PC-3 (cell line): ENCODE measurements at regions not wholly inside any gene's neighbourhood (a gene's known extent, or its start where the extent isn't known, plus 50 kb on each side); places are given as distances from the start of the nearest gene placed in this dataset.
"Not testable (repeated sequence)": the region's sequence is repeated elsewhere in the genome, so short reads cannot be mapped to it uniquely, and the experiment has no call there.

Source experiments
- ATAC-seq: fragments of 200-7000 bp; cut with Tn5 transposase; 2 replicates; pipeline ENCODE4 v1.9.1; 2020; ENCODE audit warnings: mild to moderate bottlenecking, moderate library complexity
- BruUV-seq: library from RNA; stranded (reverse); fragments of 400-500 nt; replicated peaks from 2 replicates; lab custom pipeline; 2021; lab: Mats Ljungman, UMichigan
- CTCF ChIA-PET: fragments of 300-600 bp; sonication (Branson Sonifier 250); formaldehyde crosslinking; loops from one replicate; lab custom pipeline; 2022; ENCODE audit warnings: antibody characterized with exemption; lab: Charles Lee
- POLR2A ChIA-PET: fragments of 300-600 bp; sonication (Branson Sonifier 250); formaldehyde crosslinking; loops from one replicate; lab custom pipeline; 2022; ENCODE audit warnings: antibody characterized with exemption; ENCODE audit not compliant: unreplicated experiment; lab: Charles Lee
- DNase-seq: peaks from one replicate; pipeline ENCODE4 v3.0.0-alpha.2; 2015
- H2AFZ ChIP-seq: fragments of 300-600 bp; sonication (generic); 2 replicates; pipeline ENCODE4 v1.6.0; 2016; ENCODE audit warnings: antibody characterized with exemption, low read length
- H3F3A ChIP-seq: fragments of 300-600 bp; sonication (generic); one replicate; pipeline ENCODE4 v1.6.0; 2017; ENCODE audit warnings: antibody characterized with exemption, low read length, control low read depth, mild to moderate bottlenecking; ENCODE audit not compliant: unreplicated experiment
- H3K27ac ChIP-seq: fragments of 300-600 bp; sonication (generic); 2 replicates; pipeline ENCODE4 v1.5.1; 2016; ENCODE audit warnings: mild to moderate bottlenecking, low read length
- H3K27me3 ChIP-seq: fragments of 300-600 bp; sonication (generic); 2 replicates; pipeline ENCODE4 v1.6.1; 2016; ENCODE audit warnings: low read length, mixed read lengths
- H3K36me3 ChIP-seq: fragments of 300-600 bp; sonication (generic); 2 replicates; pipeline ENCODE4 v1.6.1; 2016; ENCODE audit warnings: low read depth, mixed run types, low read length, mixed read lengths
- H3K4me1 ChIP-seq: fragments of 300-600 bp; sonication (generic); 2 replicates; pipeline ENCODE4 v1.5.1; 2016; ENCODE audit warnings: low read length; ENCODE audit not compliant: insufficient read depth
- H3K4me2 ChIP-seq: fragments of 300-600 bp; sonication (generic); 2 replicates; pipeline ENCODE4 v1.6.0; 2016; ENCODE audit warnings: low read length
- H3K4me3 ChIP-seq: fragments of 300-600 bp; sonication (generic); 2 replicates; pipeline ENCODE4 v1.5.1; 2016; ENCODE audit warnings: mild to moderate bottlenecking, low read length, mixed read lengths
- H3K79me2 ChIP-seq: fragments of 300-600 bp; sonication (generic); 2 replicates; pipeline ENCODE4 v1.6.1; 2017; ENCODE audit warnings: low read length, mixed read lengths
- H3K9ac ChIP-seq: fragments of 300-600 bp; sonication (generic); 2 replicates; pipeline ENCODE4 v1.6.0; 2016; ENCODE audit warnings: mild to moderate bottlenecking, low read length
- H3K9me2 ChIP-seq: fragments of 300-600 bp; sonication (generic); replicated peaks from 2 replicates; pipeline ENCODE4 v1.6.1; 2016; ENCODE audit warnings: mixed run types, low read length, mixed read lengths
- H3K9me3 ChIP-seq: fragments of 300-600 bp; sonication (generic); 2 replicates; pipeline ENCODE4 v1.6.1; 2016; ENCODE audit warnings: low read length, mixed read lengths
- H4K20me1 ChIP-seq: fragments of 300-600 bp; sonication (generic); 2 replicates; pipeline ENCODE4 v1.6.1; 2016; ENCODE audit warnings: low read length, mixed read lengths
- CTCF ChIP-seq: fragments of 300-600 bp; sonication (generic); conservative IDR thresholded peaks from 2 replicates; pipeline ENCODE4 v1.5.1; 2017; ENCODE audit warnings: antibody characterized with exemption, low read depth, mild to moderate bottlenecking, low read length
- EZH2 ChIP-seq: fragments of 300-600 bp; sonication (generic); IDR thresholded peaks from one replicate; pipeline ENCODE4 v1.6.1; 2017; ENCODE audit warnings: antibody characterized with exemption, mild to moderate bottlenecking, low read length; ENCODE audit not compliant: unreplicated experiment
- EZH2phosphoT487 ChIP-seq: fragments of 300-600 bp; sonication (generic); IDR thresholded peaks from 2 replicates; pipeline ENCODE4 v1.6.1; 2018; ENCODE audit warnings: mild to moderate bottlenecking, antibody characterized with exemption, low read length, borderline replicate concordance
- intact Hi-C: fragments of 100-400 bp; cut with micrococcal nuclease; formaldehyde crosslinking; loops from 2 replicates; pipeline ENCODE4 v1.9.0; 2023

DNA sequence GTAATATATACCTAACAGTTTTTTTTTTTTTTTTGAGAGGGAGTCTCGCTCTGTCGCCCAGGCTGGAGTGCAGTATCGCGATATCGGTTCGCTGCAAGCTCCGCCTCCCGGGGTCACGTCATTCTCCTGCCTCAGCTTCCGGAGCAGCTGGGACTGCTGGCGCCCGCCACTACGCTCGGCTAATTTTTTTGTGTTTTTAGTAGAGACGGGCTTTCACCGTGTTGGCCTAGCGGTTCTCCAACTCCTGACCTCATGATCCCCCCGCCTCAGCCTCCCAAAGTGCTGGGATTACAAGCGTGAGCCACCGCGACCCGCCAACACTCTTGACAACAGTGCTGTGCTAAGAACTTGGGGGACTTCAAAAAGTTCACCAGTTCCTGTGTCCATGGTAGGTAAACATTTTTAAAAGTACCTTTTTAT lies 63.5 kb downstream of the FOXG1 start:
- H3K9ac ChIP-seq: no peak overlapping the region
- ATAC-seq (no peak), DNase-seq (no peak)
- no peaks in the 10 kb centered on the region for H3K79me2 ChIP-seq
- no peak overlapping the region for H2AFZ ChIP-seq
- TF ChIP-seq EZH2phosphoT487: no peak
- TF ChIP-seq CTCF: no peak
- TF ChIP-seq EZH2: no peak
- H3K4me2 ChIP-seq: no peak overlapping the region
- no peaks in the 10 kb centered on the region for H3K9me2 ChIP-seq
- H3K27ac ChIP-seq: no peak overlapping the region
- H3K4me3 ChIP-seq: no peak overlapping the region
- ChIA-PET CTCF (no interaction called here), POLR2A (interaction anchor here (0.6 kb wide), 1 partner anchor 549 kb away, joined by 3 read pairs; no protein-coding TSS in a partner anchor)
- peaks cover 85% of the 10 kb centered on the region for H3K27me3 ChIP-seq
- H3F3A ChIP-seq: no peaks in the 10 kb centered on the region
- H3K36me3 ChIP-seq: no peaks in the 10 kb centered on the region
- no peaks in the 10 kb centered on the region for H3K4me1 ChIP-seq
- intact Hi-C loops: no loop called here
- H3K9me3 ChIP-seq: no peaks in the 10 kb centered on the region
- H4K20me1 ChIP-seq: no peaks in the 10 kb centered on the region
- BruUV-seq: no TSS peak

- H3K4me3 ChIP-seq: no peak overlapping the region
- ChIA-PET POLR2A (no interaction called here), CTCF (no interaction called here)
- no peak overlapping the region for H2AFZ ChIP-seq
- no peak overlapping the region for H3K4me2 ChIP-seq
- H3K9me3 ChIP-seq: no peaks in the 10 kb centered on the region
- no peak overlapping the region for H3K27ac ChIP-seq
- no peaks in the 10 kb centered on the region for H3K9me2 ChIP-seq
- no peaks in the 10 kb centered on the region for H3K4me1 ChIP-seq
- H4K20me1 ChIP-seq: no peaks in the 10 kb centered on the region
- no peaks in the 10 kb centered on the region for H3F3A ChIP-seq
- no peaks in the 10 kb centered on the region for H3K79me2 ChIP-seq
- H3K27me3 ChIP-seq: peaks cover 86% of the 10 kb centered on the region
- no peak overlapping the region for H3K9ac ChIP-seq
- TF ChIP-seq CTCF (no peak), EZH2phosphoT487 (no peak), EZH2 (no peak)
- no peak for DNase-seq
- BruUV-seq: no TSS peak
- intact Hi-C loops: no loop called here
- H3K36me3 ChIP-seq: no peaks in the 10 kb centered on the region
- ATAC-seq: no peak
These were observed 64.5 kb downstream of the FOXG1 start for GRCh38 chr14:28831126-28831525.

DNA sequence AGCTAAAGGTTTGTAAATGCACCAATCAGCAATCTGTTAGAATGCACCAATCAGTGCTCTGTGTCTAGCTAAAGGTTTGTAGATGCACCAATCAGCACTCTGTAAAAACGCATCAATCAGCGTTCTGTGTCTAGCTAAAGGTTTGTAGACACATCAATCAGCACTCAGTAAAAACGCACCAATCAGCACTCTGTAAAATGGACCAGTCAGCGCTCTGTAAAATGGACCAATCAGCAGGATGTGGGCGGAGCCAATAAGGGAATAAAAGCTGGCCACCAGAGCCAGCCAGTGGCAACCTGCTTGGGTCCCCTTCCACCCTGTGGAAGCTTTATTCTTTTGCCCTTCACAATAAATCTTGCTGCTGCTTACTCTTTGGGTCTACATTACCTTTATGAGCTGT lies 76.0 kb downstream of the FOXG1 start:
- H4K20me1 ChIP-seq, H3K4me1 ChIP-seq, H3K4me2 ChIP-seq, intact Hi-C loops, BruUV-seq, H3K9me3 ChIP-seq, H3K9me2 ChIP-seq, H3F3A ChIP-seq, H3K79me2 ChIP-seq, H3K9ac ChIP-seq, H2AFZ ChIP-seq, ATAC-seq, H3K4me3 ChIP-seq, H3K36me3 ChIP-seq, DNase-seq, H3K27ac ChIP-seq, CTCF ChIA-PET: not testable (repeated sequence)
- H3K27me3 ChIP-seq: peaks cover 62% of the 10 kb centered on the region
- POLR2A ChIA-PET: interaction anchor here (0.6 kb wide), 1 partner anchor 16 kb away, joined by 3 read pairs; no protein-coding TSS in a partner anchor
